Panc1 (cell line): ENCODE measurements at regions not wholly inside any gene's neighbourhood (a gene's known extent, or its start where the extent isn't known, plus 50 kb on each side); places are given as distances from the start of the nearest gene placed in this dataset.

ENCODE experiments used
- ATAC-seq: fragments of 200-7000 bp; cut with Tn5 transposase; 2 replicates; pipeline ENCODE4 v1.9.1; 2020; ENCODE audit warnings: mild to moderate bottlenecking, moderate library complexity
- BruUV-seq: library from RNA; stranded (reverse); fragments of 400-500 nt; replicated peaks from 2 replicates; lab custom pipeline; 2021; lab: Mats Ljungman, UMichigan
- CTCF ChIA-PET: fragments of 300-600 bp; sonication (Branson Sonifier 250); formaldehyde crosslinking; loops from one replicate; lab custom pipeline; 2022; ENCODE audit warnings: antibody characterized with exemption; lab: Charles Lee
- POLR2A ChIA-PET: fragments of 300-600 bp; sonication (Branson Sonifier 250); formaldehyde crosslinking; loops from one replicate; lab custom pipeline; 2022; ENCODE audit warnings: antibody characterized with exemption; lab: Charles Lee
- DNase-seq: peaks from one replicate; pipeline ENCODE4 v3.0.0-alpha.2; 2010; ENCODE audit warnings: low read depth, low spot score
- H3K27ac ChIP-seq: 2 replicates; pipeline ENCODE4 v1.5.1; 2011; ENCODE audit warnings: mild to moderate bottlenecking, low read length, inconsistent platforms
- H3K27me3 ChIP-seq: fragments of 200-500 bp; sonication (Bioruptor generic); 2 replicates; pipeline ENCODE4 v1.6.0; 2014; ENCODE audit warnings: low read length, inconsistent platforms; ENCODE audit not compliant: control insufficient read depth, insufficient read depth
- H3K36me3 ChIP-seq: fragments of 200-500 bp; sonication (Bioruptor generic); 2 replicates; pipeline ENCODE4 v1.5.1; 2014; ENCODE audit warnings: inconsistent platforms, mild to moderate bottlenecking, low read length, moderate library complexity; ENCODE audit not compliant: control insufficient read depth, insufficient read depth
- H3K4me1 ChIP-seq: 2 replicates; pipeline ENCODE4 v1.5.1; 2011; ENCODE audit warnings: inconsistent platforms, mild to moderate bottlenecking, low read length, moderate library complexity; ENCODE audit not compliant: control insufficient read depth, insufficient read depth
- H3K4me3 ChIP-seq, 2 experiments: 2 replicates each; pipeline ENCODE4 v1.5.1; 2011 to 2012; ENCODE audit warnings: low read depth in 2 of 2, low read length in 2 of 2, mild to moderate bottlenecking in 2 of 2, inconsistent platforms in 1 of 2, moderate library complexity in 1 of 2
- H3K9me3 ChIP-seq: fragments of 200-500 bp; sonication (Bioruptor generic); 2 replicates; pipeline ENCODE4 v1.5.1; 2014; ENCODE audit warnings: low read depth, mild to moderate bottlenecking, inconsistent platforms, low read length, moderate library complexity; ENCODE audit not compliant: control insufficient read depth, insufficient read depth
- POLR2AphosphoS5 ChIP-seq: IDR thresholded peaks from 2 replicates; pipeline ENCODE4 v1.6.1; 2012; ENCODE audit warnings: mild to moderate bottlenecking, low read depth, low read length, moderate library complexity
- SIN3A ChIP-seq: IDR thresholded peaks from 2 replicates; pipeline ENCODE4 v1.6.1; 2012; ENCODE audit warnings: low read depth, mild to moderate bottlenecking, low read length, moderate library complexity, borderline replicate concordance; ENCODE audit not compliant: insufficient read depth
- TCF7L2 ChIP-seq: IDR thresholded peaks from 2 replicates; pipeline ENCODE4 v1.6.1; 2011; ENCODE audit warnings: mild to moderate bottlenecking, low read depth, low read length, inconsistent platforms
- in situ Hi-C: cut with HindIII; loops from 2 replicates; pipeline ENCODE4 v1.10.0; 2016; ENCODE audit warnings: low sequenced_read_pairs, low pct_unique_long_range_greater_than_20kb
- intact Hi-C: fragments of 100-400 bp; cut with micrococcal nuclease; formaldehyde crosslinking; loops from one replicate; pipeline ENCODE4 v1.10.0; 2022; ENCODE audit not compliant: unreplicated experiment
- TF ChIP-seq, protein P1 (sequence below), 2 experiments: IDR thresholded peaks; 2 replicates each; pipeline ENCODE4 v1.6.1; 2011 to 2012; ENCODE audit warnings: low read depth in 2 of 2, control low read depth in 1 of 2, low read length in 1 of 2, mild to moderate bottlenecking in 1 of 2, moderate library complexity in 1 of 2; ENCODE audit not compliant: insufficient read depth in 1 of 2
- TF ChIP-seq, protein P2 (sequence below): fragments of 450-650 bp; IDR thresholded peaks from 2 replicates; pipeline ENCODE4 v1.5.1; 2017; ENCODE audit warnings: mild to moderate bottlenecking

DNA sequence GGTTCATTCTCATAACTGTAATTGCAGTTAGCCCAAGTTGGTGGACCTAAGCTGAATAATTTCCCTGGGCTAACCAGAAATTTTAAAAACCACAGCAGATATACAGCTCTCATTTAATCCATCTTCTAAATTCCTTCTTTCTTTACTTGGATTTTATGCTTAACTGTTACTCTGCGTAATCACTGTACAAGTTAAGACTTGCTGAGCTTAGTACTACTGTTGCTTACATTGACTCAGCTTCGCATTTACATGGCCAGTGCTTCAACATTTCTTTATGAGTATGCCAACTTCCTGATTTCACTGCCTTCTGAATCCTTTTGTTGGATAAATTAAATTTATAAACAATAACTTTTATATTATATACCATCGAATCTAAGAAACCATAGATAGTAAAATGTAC is 147.4 kb downstream of the SLC38A4 start:
- H3K4me1 ChIP-seq: peaks cover 9% of the 10 kb centered on the region
- TF ChIP-seq, protein P1, sequence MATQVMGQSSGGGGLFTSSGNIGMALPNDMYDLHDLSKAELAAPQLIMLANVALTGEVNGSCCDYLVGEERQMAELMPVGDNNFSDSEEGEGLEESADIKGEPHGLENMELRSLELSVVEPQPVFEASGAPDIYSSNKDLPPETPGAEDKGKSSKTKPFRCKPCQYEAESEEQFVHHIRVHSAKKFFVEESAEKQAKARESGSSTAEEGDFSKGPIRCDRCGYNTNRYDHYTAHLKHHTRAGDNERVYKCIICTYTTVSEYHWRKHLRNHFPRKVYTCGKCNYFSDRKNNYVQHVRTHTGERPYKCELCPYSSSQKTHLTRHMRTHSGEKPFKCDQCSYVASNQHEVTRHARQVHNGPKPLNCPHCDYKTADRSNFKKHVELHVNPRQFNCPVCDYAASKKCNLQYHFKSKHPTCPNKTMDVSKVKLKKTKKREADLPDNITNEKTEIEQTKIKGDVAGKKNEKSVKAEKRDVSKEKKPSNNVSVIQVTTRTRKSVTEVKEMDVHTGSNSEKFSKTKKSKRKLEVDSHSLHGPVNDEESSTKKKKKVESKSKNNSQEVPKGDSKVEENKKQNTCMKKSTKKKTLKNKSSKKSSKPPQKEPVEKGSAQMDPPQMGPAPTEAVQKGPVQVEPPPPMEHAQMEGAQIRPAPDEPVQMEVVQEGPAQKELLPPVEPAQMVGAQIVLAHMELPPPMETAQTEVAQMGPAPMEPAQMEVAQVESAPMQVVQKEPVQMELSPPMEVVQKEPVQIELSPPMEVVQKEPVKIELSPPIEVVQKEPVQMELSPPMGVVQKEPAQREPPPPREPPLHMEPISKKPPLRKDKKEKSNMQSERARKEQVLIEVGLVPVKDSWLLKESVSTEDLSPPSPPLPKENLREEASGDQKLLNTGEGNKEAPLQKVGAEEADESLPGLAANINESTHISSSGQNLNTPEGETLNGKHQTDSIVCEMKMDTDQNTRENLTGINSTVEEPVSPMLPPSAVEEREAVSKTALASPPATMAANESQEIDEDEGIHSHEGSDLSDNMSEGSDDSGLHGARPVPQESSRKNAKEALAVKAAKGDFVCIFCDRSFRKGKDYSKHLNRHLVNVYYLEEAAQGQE (IDR thresholded peaks at IDR 0.05; ENCODE audit: insufficient read depth in 1 of 2, low read depth in 2 of 2, low read length in 1 of 2): no peak
- TF ChIP-seq, protein P2, sequence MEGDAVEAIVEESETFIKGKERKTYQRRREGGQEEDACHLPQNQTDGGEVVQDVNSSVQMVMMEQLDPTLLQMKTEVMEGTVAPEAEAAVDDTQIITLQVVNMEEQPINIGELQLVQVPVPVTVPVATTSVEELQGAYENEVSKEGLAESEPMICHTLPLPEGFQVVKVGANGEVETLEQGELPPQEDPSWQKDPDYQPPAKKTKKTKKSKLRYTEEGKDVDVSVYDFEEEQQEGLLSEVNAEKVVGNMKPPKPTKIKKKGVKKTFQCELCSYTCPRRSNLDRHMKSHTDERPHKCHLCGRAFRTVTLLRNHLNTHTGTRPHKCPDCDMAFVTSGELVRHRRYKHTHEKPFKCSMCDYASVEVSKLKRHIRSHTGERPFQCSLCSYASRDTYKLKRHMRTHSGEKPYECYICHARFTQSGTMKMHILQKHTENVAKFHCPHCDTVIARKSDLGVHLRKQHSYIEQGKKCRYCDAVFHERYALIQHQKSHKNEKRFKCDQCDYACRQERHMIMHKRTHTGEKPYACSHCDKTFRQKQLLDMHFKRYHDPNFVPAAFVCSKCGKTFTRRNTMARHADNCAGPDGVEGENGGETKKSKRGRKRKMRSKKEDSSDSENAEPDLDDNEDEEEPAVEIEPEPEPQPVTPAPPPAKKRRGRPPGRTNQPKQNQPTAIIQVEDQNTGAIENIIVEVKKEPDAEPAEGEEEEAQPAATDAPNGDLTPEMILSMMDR: no peak
- TF ChIP-seq POLR2AphosphoS5 (no peak), TCF7L2 (no peak), SIN3A (no peak)
- peaks cover 15% of the 10 kb centered on the region; the same call in 1 of the 2 replicates for H3K9me3 ChIP-seq
- ATAC-seq (no peak), DNase-seq (no peak)
- peak overlapping the region; percentile 31; the same call in 1 of the 2 replicates for H3K27ac ChIP-seq
- no TSS peak for BruUV-seq
- no peaks in the 10 kb centered on the region for H3K36me3 ChIP-seq
- ChIA-PET POLR2A (no interaction called here), CTCF (no interaction called here)
- no peak overlapping the region for H3K4me3 ChIP-seq
- in situ Hi-C loops: no loop called here
- H3K27me3 ChIP-seq: no peaks in the 10 kb centered on the region
- intact Hi-C loops: no loop called here

DNA sequence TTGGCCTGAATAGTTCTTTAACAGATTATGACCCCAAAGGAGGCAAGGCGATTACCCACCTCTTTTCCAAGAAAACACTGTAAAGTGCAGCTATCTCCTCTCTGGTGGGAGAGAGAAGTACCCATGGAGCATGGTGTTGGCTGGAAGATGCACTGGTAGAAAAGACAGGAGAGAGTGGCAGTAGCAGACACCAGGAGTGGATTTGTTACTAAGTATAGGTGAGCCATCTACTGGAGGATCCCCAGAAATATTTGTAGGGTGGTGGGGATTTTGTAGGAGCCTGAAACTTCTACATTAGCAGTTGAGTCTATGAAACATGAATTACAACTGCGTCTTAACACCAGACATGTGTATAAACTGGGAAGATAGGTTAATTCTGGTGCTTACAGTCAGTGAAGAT is 148.0 kb downstream of the SLC38A4 start:
- no TSS peak for BruUV-seq
- DNase-seq (no peak), ATAC-seq (peak; percentile 95)
- TF ChIP-seq POLR2AphosphoS5 (no peak), TCF7L2 (no peak), SIN3A (no peak)
- TF ChIP-seq, protein P1 (IDR thresholded peaks at IDR 0.05; ENCODE audit: insufficient read depth in 1 of 2, low read depth in 2 of 2, low read length in 1 of 2): no peak
- TF ChIP-seq, protein P2: peak; percentile 71
- Histone ChIP-seq H3K27me3 (no peaks in the 10 kb centered on the region), H3K36me3 (no peaks in the 10 kb centered on the region), H3K4me3 (no peak overlapping the region), H3K27ac (peak overlapping the region; percentile 71), H3K4me1 (peaks cover 9% of the 10 kb centered on the region), H3K9me3 (peaks cover 19% of the 10 kb centered on the region; the same call in 1 of the 2 replicates)
- intact Hi-C loops: no loop called here
- ChIA-PET POLR2A (interaction anchor here (0.6 kb wide), 1 partner anchor 400 kb away, joined by 3 read pairs; no protein-coding TSS in a partner anchor), CTCF (no interaction called here)
- in situ Hi-C loops: no loop called here
